ENCODE measurements at regions not wholly inside any gene's neighbourhood (a gene's known extent, or its start where the extent isn't known, plus 50 kb on each side); places are given as distances from the start of the nearest gene placed in this dataset.

DNA sequence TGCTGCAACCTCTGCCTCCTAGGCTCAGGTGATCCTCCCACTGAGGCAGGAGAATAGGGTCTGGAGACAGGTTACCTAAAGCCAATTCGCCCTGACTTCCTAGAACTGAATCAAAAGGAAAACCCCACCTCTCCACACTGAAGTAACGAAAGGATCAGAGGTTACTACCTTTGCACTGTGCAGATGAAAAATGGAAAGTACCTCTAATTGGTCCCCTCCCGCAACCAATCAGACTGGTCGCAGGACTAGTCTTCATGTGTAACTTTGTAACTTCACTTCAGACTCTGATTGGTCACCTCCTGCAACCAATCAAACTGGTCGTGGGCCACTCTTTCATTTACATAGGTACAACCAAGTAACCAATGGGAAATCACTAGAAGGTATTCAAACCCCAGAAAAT lies 61.1 kb downstream of the ATXN3L start:
- BruUV-seq (replicated peaks) = no TSS peak
- Histone ChIP-seq H3K27me3 (ENCODE audit: insufficient read depth, low read length) (no peaks in the 10 kb centered on the region), H3K9me3 (ENCODE audit: control insufficient read depth in 1 of 2, insufficient read depth in 1 of 2, low read depth in 1 of 2, low read length in 2 of 2) (no peaks in the 10 kb centered on the region), H3K4me1 (ENCODE audit: control insufficient read depth in 1 of 2, insufficient read depth in 2 of 2, low read length in 2 of 2) (peaks cover 0 to 7% of the 10 kb centered on the region in 2 experiments; a peak in 2 of 4 replicates), H3K36me3 (ENCODE audit: control insufficient read depth in 1 of 2, insufficient read depth in 2 of 2, low read length in 2 of 2) (no peaks in the 10 kb centered on the region), H3K27ac (ENCODE audit: low read depth, low read length) (no peak overlapping the region), H3K4me2 (ENCODE audit: low read length) (no peak overlapping the region), H3K9me2 (ENCODE audit: insufficient read depth) (no peaks in the 10 kb centered on the region), H3K79me2 (ENCODE audit: insufficient read depth, low read length) (no peaks in the 10 kb centered on the region), H3K9ac (ENCODE audit: low read length) (no peak overlapping the region), H4K20me1 (ENCODE audit: insufficient read depth) (no peaks in the 10 kb centered on the region), H2AFZ (ENCODE audit: low read depth, low read length, poor library complexity, severe bottlenecking) (no peak overlapping the region), H3K4me3 (replicated peaks in 1 of 2; ENCODE audit: low read depth in 1 of 2, low read length in 2 of 2) (no peak overlapping the region)
- intact Hi-C loops (cut with micrococcal nuclease) = no loop called here
- ATAC-seq (no peak), DNase-seq (ENCODE audit: low read depth, low spot score) (no peak)
- TF ChIP-seq EZH2 (IDR thresholded peaks at IDR 0.05) (no peak), CEBPB (IDR thresholded peaks at IDR 0.05; ENCODE audit: low read depth) (no peak), YY1 (IDR thresholded peaks at IDR 0.05; ENCODE audit: extremely low read depth, insufficient replicate concordance, low read depth, low read length) (no peak)
- POLR2A ChIA-PET = no interaction called here
- CTCF ChIA-PET = no interaction called here
- RAD21 ChIA-PET (ENCODE audit: low non-redundant PET in 1 of 2, low total read pairs in 2 of 2, uncharacterized antibody in 2 of 2, unreplicated experiment in 2 of 2) = no interaction called here

DNA sequence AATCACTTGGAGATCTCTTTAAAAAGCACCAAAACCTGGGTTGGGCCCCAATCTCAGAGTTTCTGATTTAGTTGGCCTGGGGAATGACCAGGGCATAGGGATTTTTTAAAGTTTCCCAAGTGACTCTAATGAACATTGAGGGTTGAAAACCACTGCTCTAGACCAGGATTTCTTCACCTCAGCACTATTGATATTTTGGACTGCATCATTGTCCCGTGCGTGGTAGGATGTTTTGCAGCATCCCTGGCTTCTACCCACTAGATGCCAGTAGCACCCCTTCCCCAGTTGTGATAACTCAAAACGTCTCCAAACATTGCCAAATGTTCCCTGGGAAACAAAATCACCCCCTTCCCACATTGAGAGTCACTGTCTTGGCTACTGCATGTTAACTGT lies 61.8 kb downstream of the ATXN3L start:
- ChIA-PET CTCF (no interaction called here), RAD21 (ENCODE audit: low non-redundant PET in 1 of 2, low total read pairs in 2 of 2, uncharacterized antibody in 2 of 2, unreplicated experiment in 2 of 2) (no interaction called here), POLR2A (no interaction called here)
- Histone ChIP-seq H3K27me3 (ENCODE audit: insufficient read depth, low read length) (no peaks in the 10 kb centered on the region), H3K9me2 (ENCODE audit: insufficient read depth) (no peaks in the 10 kb centered on the region), H3K4me1 (ENCODE audit: control insufficient read depth in 1 of 2, insufficient read depth in 2 of 2, low read length in 2 of 2) (peaks cover 0 to 7% of the 10 kb centered on the region in 2 experiments; a peak in 2 of 4 replicates), H3K27ac (ENCODE audit: low read depth, low read length) (no peak overlapping the region), H3K9me3 (ENCODE audit: control insufficient read depth in 1 of 2, insufficient read depth in 1 of 2, low read depth in 1 of 2, low read length in 2 of 2) (no peaks in the 10 kb centered on the region), H3K4me2 (ENCODE audit: low read length) (no peak overlapping the region), H4K20me1 (ENCODE audit: insufficient read depth) (no peaks in the 10 kb centered on the region), H3K36me3 (ENCODE audit: control insufficient read depth in 1 of 2, insufficient read depth in 2 of 2, low read length in 2 of 2) (no peaks in the 10 kb centered on the region), H2AFZ (ENCODE audit: low read depth, low read length, poor library complexity, severe bottlenecking) (no peak overlapping the region), H3K4me3 (replicated peaks in 1 of 2; ENCODE audit: low read depth in 1 of 2, low read length in 2 of 2) (no peak overlapping the region), H3K79me2 (ENCODE audit: insufficient read depth, low read length) (no peaks in the 10 kb centered on the region), H3K9ac (ENCODE audit: low read length) (no peak overlapping the region)
- BruUV-seq (replicated peaks) = no TSS peak
- intact Hi-C loops (cut with micrococcal nuclease) = no loop called here
- DNase-seq (ENCODE audit: low read depth, low spot score) = no peak
- no peak for ATAC-seq
- TF ChIP-seq, protein P1, sequence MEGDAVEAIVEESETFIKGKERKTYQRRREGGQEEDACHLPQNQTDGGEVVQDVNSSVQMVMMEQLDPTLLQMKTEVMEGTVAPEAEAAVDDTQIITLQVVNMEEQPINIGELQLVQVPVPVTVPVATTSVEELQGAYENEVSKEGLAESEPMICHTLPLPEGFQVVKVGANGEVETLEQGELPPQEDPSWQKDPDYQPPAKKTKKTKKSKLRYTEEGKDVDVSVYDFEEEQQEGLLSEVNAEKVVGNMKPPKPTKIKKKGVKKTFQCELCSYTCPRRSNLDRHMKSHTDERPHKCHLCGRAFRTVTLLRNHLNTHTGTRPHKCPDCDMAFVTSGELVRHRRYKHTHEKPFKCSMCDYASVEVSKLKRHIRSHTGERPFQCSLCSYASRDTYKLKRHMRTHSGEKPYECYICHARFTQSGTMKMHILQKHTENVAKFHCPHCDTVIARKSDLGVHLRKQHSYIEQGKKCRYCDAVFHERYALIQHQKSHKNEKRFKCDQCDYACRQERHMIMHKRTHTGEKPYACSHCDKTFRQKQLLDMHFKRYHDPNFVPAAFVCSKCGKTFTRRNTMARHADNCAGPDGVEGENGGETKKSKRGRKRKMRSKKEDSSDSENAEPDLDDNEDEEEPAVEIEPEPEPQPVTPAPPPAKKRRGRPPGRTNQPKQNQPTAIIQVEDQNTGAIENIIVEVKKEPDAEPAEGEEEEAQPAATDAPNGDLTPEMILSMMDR (IDR thresholded peaks at IDR 0.05 in 2 of 3, conservative IDR thresholded peaks at IDR 0.05 in 1 of 3; ENCODE audit: borderline replicate concordance in 1 of 3, insufficient read depth in 1 of 3, low read depth in 2 of 3, low read length in 2 of 3) = no peak
- TF ChIP-seq ZNF274 (IDR thresholded peaks at IDR 0.05; ENCODE audit: low read depth, low read length) (no peak), MAX (IDR thresholded peaks at IDR 0.05) (no peak), ZFX (IDR thresholded peaks at IDR 0.05) (no peak), FOSL1 (IDR thresholded peaks at IDR 0.05; ENCODE audit: low read depth) (no peak), RAD21 (IDR thresholded peaks at IDR 0.05; ENCODE audit: low read depth) (no peak), ELF1 (IDR thresholded peaks at IDR 0.05; ENCODE audit: borderline replicate concordance, low read depth) (no peak)

Measured in HCT116 (cell line).